MG63 (cell line): ENCODE measurements at regions not wholly inside any gene's neighbourhood (a gene's known extent, or its start where the extent isn't known, plus 50 kb on each side); places are given as distances from the start of the nearest gene placed in this dataset.
"Not testable (repeated sequence)": the region's sequence is repeated elsewhere in the genome, so short reads cannot be mapped to it uniquely, and the experiment has no call there.

Experiments
- DNase-seq: peaks from one replicate; pipeline ENCODE4 v3.0.0-alpha.2; 2020
- H3K27me3 ChIP-seq: fragments of 250-450 bp; sonication (Bioruptor Pico); 2 replicates; pipeline ENCODE4 v1.5.1; 2020; ENCODE audit warnings: mild to moderate bottlenecking, moderate library complexity
- H3K36me3 ChIP-seq: fragments of 250-450 bp; sonication (Bioruptor Pico); 2 replicates; pipeline ENCODE4 v1.5.1; 2020; ENCODE audit warnings: mild to moderate bottlenecking, moderate library complexity
- H3K4me3 ChIP-seq: fragments of 250-450 bp; sonication (Bioruptor Pico); 2 replicates; pipeline ENCODE4 v1.5.1; 2020; ENCODE audit warnings: mild to moderate bottlenecking, moderate library complexity
- H3K9me3 ChIP-seq: fragments of 250-450 bp; sonication (Bioruptor Pico); 2 replicates; pipeline ENCODE4 v1.5.1; 2020; ENCODE audit warnings: mild to moderate bottlenecking, moderate library complexity

- no peak for DNase-seq
- Histone ChIP-seq H3K9me3 (no peaks in the 10 kb centered on the region), H3K4me3 (no peak overlapping the region), H3K27me3 (peaks cover 2% of the 10 kb centered on the region; the same call in 1 of the 2 replicates), H3K36me3 (no peaks in the 10 kb centered on the region)
These were observed 1393.3 kb upstream of the WWC1 start for GRCh38 chr5:166898166-166898565.

GRCh38 chr5:166899343-166899742, 1392.1 kb upstream of the WWC1 start:
- H3K36me3 ChIP-seq: no peaks in the 10 kb centered on the region
- no peak for DNase-seq
- H3K4me3 ChIP-seq: no peak overlapping the region
- H3K27me3 ChIP-seq: peaks cover 2% of the 10 kb centered on the region; the same call in 1 of the 2 replicates
- H3K9me3 ChIP-seq: no peaks in the 10 kb centered on the region

GRCh38 chr5:166904571-166904970, 1386.9 kb upstream of the WWC1 start:
- no peak overlapping the region for H3K4me3 ChIP-seq
- H3K36me3 ChIP-seq: no peaks in the 10 kb centered on the region
- no peak for DNase-seq
- H3K27me3 ChIP-seq: peaks cover 2% of the 10 kb centered on the region; the same call in 1 of the 2 replicates
- H3K9me3 ChIP-seq: no peaks in the 10 kb centered on the region

GRCh38 chr5:166906991-166907713, 1384.3 kb upstream of the WWC1 start:
- no peaks in the 10 kb centered on the region for H3K36me3 ChIP-seq
- no peaks in the 10 kb centered on the region for H3K27me3 ChIP-seq
- no peak for DNase-seq
- H3K9me3 ChIP-seq: no peaks in the 10 kb centered on the region
- H3K4me3 ChIP-seq: no peak overlapping the region

GRCh38 chr5:166909040-166909439, 1382.4 kb upstream of the WWC1 start:
- peak; percentile 84 for DNase-seq
- Histone ChIP-seq H3K36me3 (no peaks in the 10 kb centered on the region), H3K4me3 (no peak overlapping the region), H3K9me3 (no peaks in the 10 kb centered on the region), H3K27me3 (no peaks in the 10 kb centered on the region)

- no peaks in the 10 kb centered on the region for H3K36me3 ChIP-seq
- H3K27me3 ChIP-seq: no peaks in the 10 kb centered on the region
- no peak overlapping the region for H3K4me3 ChIP-seq
- DNase-seq: no peak
- no peaks in the 10 kb centered on the region for H3K9me3 ChIP-seq
These were observed 1381.5 kb upstream of the WWC1 start for GRCh38 chr5:166909926-166910325.

GRCh38 chr5:166910995-166911394, 1380.5 kb upstream of the WWC1 start:
- Histone ChIP-seq H3K4me3 (no peak overlapping the region), H3K27me3 (no peaks in the 10 kb centered on the region), H3K9me3 (no peaks in the 10 kb centered on the region), H3K36me3 (no peaks in the 10 kb centered on the region)
- no peak for DNase-seq

GRCh38 chr5:166916021-166916420, 1375.4 kb upstream of the WWC1 start:
- no peaks in the 10 kb centered on the region for H3K27me3 ChIP-seq
- no peak for DNase-seq
- H3K4me3 ChIP-seq: no peak overlapping the region
- no peaks in the 10 kb centered on the region for H3K36me3 ChIP-seq
- no peaks in the 10 kb centered on the region for H3K9me3 ChIP-seq

GRCh38 chr5:166926138-166926537, 1365.3 kb upstream of the WWC1 start:
- Histone ChIP-seq H3K4me3 (peak overlapping the region; percentile 37), H3K9me3 (peaks cover 15% of the 10 kb centered on the region), H3K27me3 (no peaks in the 10 kb centered on the region; the same call in 1 of the 2 replicates), H3K36me3 (no peaks in the 10 kb centered on the region)
- peak; percentile 23 for DNase-seq

GRCh38 chr5:166926806-166927475, 1364.5 kb upstream of the WWC1 start:
- H3K9me3 ChIP-seq: peaks cover 15% of the 10 kb centered on the region
- H3K4me3 ChIP-seq, H3K27me3 ChIP-seq, H3K36me3 ChIP-seq, DNase-seq: not testable (repeated sequence)

GRCh38 chr5:166936351-166936750, 1355.1 kb upstream of the WWC1 start:
- Histone ChIP-seq H3K4me3 (no peak overlapping the region), H3K27me3 (no peaks in the 10 kb centered on the region), H3K36me3 (no peaks in the 10 kb centered on the region), H3K9me3 (no peaks in the 10 kb centered on the region)
- DNase-seq: no peak

GRCh38 chr5:166938071-166938470, 1353.4 kb upstream of the WWC1 start:
- no peak for DNase-seq

GRCh38 chr5:166942948-166943347, 1348.5 kb upstream of the WWC1 start:
- DNase-seq: no peak
- Histone ChIP-seq H3K9me3 (peaks cover 15% of the 10 kb centered on the region), H3K4me3 (no peak overlapping the region), H3K27me3 (no peaks in the 10 kb centered on the region), H3K36me3 (no peaks in the 10 kb centered on the region)

More at GRCh38 chr5:166938071-166938470, 1353.4 kb upstream of the WWC1 start:
- no peaks in the 10 kb centered on the region for H3K27me3 ChIP-seq
- H3K4me3 ChIP-seq: no peak overlapping the region
- no peaks in the 10 kb centered on the region for H3K36me3 ChIP-seq
- H3K9me3 ChIP-seq: peaks cover 9% of the 10 kb centered on the region

- Histone ChIP-seq H3K27me3 (no peaks in the 10 kb centered on the region), H3K4me3 (no peak overlapping the region), H3K36me3 (no peaks in the 10 kb centered on the region), H3K9me3 (peaks cover 15% of the 10 kb centered on the region)
- DNase-seq: no peak
These were observed 1344.4 kb upstream of the WWC1 start for GRCh38 chr5:166947045-166947444.

GRCh38 chr5:166948679-166949078, 1342.8 kb upstream of the WWC1 start:
- H3K27me3 ChIP-seq: no peaks in the 10 kb centered on the region
- H3K36me3 ChIP-seq: no peaks in the 10 kb centered on the region
- peaks cover under 1% of the 10 kb centered on the region; the same call in 1 of the 2 replicates for H3K9me3 ChIP-seq
- no peak overlapping the region for H3K4me3 ChIP-seq
- no peak for DNase-seq

- no peaks in the 10 kb centered on the region for H3K27me3 ChIP-seq
- DNase-seq: no peak
- no peaks in the 10 kb centered on the region for H3K9me3 ChIP-seq
- H3K4me3 ChIP-seq: no peak overlapping the region
- no peaks in the 10 kb centered on the region for H3K36me3 ChIP-seq
These were observed 1339.4 kb upstream of the WWC1 start for GRCh38 chr5:166952048-166952447.

- Histone ChIP-seq H3K27me3 (no peaks in the 10 kb centered on the region), H3K4me3 (no peak overlapping the region), H3K9me3 (peaks cover 6% of the 10 kb centered on the region; the same call in 1 of the 2 replicates), H3K36me3 (no peaks in the 10 kb centered on the region)
- no peak for DNase-seq
These were observed 1333.7 kb upstream of the WWC1 start for GRCh38 chr5:166957782-166958181.

- Histone ChIP-seq H3K4me3 (no peak overlapping the region), H3K36me3 (no peaks in the 10 kb centered on the region), H3K27me3 (no peaks in the 10 kb centered on the region), H3K9me3 (peaks cover 6% of the 10 kb centered on the region; the same call in 1 of the 2 replicates)
- DNase-seq: no peak
These were observed 1331.7 kb upstream of the WWC1 start for GRCh38 chr5:166959766-166960165.
